NCI-H187 treated with DMSO at 0.1 percent for 48 hours (cell line): ENCODE measurements at regions not wholly inside any gene's neighbourhood (a gene's known extent, or its start where the extent isn't known, plus 50 kb on each side); places are given as distances from the start of the nearest gene placed in this dataset.

Experiments used
- DNase-seq: peaks from one replicate; lab custom pipeline; 2025; lab: John Stamatoyannopoulos, UW

DNA sequence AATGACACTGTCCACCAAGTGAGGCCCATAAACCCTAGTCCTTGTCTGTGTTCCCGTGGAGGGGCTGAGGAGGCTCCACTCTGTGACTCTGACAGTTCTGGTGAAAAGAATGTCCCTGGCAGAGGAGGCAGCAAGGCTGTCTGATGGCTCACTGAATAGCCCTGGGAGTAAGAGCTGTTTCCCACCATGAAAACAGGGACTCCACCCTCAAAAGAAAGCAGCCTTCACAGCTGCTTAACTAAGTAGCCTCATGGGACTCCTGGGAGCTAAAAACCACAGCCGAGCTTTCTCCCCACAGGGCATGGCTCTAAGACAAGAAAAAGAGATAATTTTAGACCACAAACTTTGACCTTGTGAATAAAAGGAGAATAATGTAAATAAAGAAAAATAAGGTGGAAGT lies 135.1 kb upstream of the FRY start:
- no peak for DNase-seq

DNA sequence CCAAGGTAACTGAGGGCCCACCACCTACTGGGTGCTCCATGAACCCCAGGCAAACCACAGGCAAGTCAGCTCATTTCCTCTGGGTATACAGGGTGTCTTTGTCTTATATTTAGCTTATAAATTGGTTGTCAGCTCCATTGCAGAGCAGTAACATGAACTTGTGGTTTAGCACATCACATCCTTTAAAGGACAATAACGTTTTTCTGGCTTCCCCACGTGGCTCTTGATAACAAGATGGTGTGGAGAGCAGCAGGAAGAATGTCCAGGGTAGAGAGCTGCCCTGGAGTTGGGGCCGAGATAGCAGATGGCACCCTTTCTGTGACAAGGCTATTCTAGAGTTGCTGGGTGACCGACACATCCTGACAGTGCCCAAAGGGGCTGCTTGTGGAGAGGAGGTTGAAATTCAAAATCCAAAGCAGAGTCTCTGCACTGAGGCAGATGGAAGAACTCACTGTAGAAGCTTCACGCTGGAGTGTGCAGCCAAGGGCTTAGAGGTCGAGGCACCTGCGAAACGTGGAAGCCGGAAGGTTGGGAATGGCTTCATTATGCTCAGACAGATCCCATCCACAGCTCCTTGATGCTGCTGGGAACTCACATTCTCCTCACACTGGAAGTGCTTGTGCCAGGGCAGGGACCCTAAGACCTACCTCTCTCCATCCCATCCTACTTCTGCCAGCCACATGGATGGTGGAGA lies 133.0 kb upstream of the FRY start:
- no peak for DNase-seq

DNA sequence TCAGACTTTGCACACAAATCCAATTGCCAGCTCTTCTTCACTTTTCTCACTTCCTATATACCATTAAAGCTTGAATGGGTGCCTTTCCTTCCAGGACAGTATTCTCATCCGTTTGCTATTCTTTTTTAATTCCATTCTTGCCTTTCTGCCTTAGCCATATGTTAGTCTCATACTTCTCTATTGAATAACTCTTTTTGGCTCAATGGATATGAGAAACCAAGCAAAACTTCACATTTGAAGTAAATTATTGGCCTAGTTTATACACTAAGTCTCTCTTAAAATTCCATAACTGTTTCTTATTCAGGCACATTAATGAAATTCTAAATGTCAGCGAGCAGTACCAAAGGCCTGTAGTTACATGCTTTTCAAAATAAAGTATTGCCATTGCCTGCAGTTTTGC lies 129.6 kb upstream of the FRY start:
- DNase-seq = no peak

DNA sequence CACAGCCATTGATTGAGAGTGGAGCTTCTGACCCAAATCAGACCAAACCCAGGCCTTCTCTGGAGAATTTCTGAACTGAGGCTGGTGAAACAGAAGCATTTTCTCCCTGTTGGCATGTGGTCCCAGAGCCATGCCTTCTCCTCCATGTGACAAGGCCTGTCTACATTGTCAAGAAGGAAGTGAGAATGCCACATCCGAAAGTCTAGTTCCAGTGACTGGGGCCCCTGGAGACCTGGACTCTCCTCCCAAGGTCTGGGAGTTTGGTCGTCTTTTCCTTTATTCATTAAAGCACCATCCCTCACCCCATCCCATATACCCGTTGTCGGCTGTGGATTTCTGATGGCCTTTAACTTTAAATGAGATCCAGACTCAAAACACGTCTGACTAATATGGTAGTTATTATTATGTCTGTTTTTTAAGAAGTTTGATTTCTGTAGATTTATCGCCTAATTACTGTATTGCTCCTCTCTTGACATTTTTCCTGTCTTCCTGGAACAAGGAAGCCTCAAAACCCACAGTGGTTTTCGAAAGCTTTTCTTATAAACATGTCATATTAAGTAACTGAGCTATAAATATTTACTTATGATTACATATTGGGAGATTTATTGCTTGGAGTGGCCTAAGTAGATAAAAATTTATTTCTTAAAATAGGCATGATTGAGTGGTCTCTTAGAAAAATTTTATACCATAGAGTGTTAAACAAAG lies 128.3 kb upstream of the FRY start:
- no peak for DNase-seq

DNA sequence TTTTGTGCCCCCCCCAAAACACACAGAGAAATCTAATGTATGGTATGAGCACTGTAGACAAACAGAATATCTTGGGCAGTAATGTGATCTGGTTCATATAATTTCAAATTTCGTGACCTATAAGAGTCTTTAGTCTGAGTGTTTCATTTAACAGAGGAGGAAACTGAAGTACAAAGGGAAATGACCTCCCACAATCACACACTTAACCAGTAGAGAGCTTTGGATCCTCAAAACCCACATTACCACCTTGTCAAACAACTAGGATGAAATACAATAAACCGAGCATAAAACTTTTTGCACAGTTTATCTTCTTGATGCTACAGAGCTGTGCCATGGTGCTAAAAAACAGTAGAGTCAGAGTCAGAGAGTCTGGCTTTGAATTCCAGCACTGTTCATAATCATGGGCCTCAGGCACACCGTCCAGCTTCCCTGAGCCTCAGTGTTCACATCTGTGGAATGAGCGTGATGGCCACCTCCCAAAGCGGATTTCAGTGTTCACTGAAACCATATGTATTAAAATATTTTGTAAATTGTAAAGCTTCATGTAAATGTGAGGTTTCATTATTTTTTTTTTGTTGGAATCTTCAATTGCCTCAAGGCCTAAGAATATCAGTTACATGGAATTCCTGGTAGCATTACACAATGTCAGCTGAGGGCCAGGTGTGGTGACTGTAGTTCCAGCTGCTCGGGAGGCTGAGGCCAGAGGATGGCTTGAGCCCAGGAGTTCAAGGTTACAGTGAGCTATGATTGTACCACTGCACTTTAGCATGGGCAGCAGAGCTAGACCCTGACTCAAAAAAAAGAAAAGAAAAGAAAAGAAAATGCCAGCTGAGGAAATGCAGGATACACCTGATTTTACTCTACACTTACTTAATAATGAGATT lies 126.4 kb upstream of the FRY start:
- DNase-seq = no peak

DNA sequence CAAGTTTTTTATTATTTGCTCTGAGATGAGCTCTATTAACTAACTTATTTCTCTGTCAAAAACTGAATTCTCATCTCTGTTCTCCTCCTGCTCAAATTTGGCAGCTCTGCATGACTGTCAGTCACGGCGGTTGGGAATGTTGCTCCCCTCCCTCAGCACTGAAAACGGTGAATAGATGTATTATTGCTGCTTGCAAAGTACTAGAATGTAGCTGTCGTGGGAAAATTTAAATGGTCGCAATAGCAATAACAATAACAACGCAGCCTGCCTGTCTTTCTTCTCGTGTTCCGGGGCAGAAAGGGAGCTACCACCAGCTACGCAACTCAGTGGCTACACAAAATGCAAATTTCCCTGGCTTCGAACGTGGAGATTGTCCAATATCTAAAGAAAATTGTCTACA lies 125.6 kb upstream of the FRY start:
- no peak for DNase-seq

DNA sequence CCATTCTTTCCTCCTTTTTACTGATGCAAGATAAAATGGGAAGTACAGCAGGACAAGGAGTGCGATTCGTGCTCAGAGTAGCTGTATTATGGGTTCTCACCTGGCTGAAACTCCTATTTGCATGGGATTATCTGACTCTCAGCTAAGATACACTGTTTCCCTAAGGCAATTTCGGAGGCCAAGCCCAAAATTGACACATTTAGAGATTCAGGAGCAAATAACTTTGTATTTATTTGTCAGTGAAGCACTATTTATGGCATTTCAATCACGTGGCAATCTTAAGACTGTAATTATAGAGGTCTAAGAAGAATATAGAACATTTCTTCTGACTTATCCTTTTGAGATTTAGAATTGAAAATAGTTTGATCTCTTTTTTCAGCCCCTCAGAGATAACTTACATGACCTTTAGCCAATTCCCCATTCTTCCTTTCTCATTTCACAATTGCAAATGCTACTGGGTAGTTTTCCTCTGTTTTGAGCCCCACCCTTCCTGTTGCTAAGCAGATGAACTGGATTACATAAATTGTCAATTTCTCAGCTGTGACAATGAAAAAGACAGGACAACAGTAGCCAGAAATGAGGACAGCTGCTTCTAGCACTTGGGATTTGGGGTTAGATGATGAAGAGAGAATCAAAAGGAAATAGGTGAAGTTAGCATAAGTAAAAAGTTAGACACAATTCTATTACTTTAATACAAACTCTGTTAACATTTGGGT lies 122.7 kb upstream of the FRY start:
- DNase-seq = no peak

DNA sequence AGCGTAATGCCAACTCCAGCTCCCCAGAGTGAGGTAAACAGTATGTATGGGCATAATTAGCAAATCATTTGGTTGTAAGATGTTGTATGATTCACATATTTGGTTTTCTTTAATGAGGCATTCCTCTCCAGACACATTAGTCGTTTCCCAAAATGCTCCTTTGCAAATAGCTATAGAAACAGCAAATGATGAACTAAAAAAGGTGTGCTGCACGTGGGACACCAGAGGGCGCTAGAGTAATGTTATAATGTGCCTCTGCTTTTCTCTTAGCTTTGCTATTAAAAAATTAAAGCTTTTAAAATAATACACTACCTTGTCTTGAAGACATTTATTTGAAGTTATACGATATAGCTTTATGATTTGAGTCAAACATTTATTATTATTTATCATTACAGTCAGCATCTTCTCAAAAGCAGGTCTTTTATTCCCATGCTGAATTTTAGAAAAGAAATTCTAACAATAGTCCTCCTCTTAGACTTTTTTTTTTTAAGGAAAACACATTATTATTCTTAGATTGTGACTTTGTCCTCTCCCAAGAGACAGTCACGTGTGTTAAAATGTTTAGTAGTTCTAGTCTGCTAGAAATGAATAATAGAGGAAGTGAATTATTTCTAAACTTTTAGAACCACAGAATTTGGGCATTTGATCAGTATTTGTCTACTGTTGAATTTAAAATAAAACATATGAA lies 121.6 kb upstream of the FRY start:
- peak; percentile 9 for DNase-seq

DNA sequence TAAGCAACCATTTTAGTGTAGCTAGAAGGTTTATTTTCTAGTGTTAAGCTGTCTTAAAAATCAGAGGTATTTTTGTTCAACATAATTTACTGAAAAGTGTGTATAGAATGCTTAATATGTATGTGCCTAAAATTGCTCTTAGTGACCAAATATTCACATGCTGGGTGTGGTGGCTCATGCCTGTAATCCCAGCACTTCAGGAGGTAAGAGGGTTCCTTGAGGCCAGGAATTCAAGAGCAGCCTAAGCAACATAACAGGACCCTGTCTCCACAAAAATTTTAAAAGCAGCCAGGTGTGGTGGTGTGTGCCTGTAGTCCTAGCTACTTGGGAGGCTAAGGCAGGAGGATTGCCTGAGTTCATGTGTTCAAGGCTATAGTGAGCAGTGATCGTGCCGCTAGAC lies 120.9 kb upstream of the FRY start:
- DNase-seq = no peak

DNA sequence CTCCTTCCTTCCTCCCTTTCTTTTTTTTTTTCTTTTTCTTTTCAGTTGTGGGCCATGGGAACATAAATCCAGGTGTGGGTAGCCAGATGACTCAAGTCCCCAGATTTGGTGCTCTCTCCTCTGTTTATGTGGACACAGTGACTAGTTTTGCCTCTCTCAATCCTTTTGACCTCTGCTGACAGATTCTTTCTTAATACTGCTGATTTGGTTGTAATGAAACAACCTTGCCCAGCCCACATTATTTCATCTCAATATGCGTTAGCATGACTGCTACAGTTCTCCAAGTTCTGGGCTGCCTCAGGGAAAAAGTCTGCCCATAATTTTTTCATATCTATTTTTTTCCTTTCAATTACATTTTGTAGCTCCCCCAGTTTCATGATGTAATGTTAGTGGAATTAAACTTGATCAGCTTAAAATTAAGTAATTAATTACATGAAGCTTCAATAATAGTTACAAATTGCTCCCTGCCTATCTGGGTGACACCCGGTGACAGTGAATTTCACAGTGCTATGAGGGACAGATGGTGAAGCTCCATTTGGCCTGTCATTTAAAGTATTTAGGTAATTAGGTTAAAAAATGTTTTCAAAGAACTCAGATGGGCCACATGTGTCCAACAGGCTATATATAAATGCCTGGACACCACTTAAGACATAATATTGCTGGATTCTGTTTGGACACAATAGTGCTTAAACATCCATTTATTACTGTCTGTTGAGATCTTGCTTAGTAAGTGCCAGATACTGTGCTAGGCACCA lies 118.8 kb upstream of the FRY start:
- DNase-seq = no peak

DNA sequence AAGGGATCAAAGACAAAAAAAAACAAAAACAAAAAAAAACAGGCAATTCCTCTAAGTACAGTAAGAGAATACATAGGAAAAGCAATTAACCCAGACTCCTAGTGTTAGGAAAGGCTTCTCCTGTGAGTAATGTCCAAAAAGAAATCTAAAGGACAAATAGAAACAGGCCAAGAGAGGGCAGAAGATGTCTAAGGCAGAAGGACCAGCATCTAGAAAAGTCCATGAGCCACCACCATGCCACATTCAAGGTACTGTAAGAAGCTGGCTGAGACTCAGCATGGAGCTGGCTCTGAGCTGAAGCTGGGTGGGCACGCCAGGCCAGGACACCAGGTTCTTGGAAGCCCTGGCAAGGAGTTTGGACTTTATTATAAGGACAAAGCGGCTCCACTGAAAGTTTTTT lies 118.1 kb upstream of the FRY start:
- DNase-seq = no peak

DNA sequence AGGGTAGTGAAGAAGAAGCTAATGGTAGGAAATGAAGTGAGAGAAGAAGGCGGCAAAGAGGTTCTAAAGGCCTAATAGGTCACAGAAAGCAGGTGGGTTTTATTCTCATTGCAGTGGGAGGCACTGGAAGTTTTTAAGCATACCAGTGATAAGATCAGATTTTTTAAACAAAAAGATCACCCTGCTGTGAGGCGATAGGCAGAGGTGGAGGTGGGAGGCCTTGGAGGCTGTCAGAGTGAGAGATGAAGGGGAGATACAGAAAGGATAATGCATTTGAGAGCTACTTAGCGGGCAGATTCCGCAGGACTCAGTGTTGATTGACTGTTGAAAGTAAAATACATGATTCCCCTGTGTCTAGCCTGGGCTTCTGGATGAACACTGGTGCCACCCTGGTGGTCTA lies 116.7 kb upstream of the FRY start:
- no peak for DNase-seq

DNA sequence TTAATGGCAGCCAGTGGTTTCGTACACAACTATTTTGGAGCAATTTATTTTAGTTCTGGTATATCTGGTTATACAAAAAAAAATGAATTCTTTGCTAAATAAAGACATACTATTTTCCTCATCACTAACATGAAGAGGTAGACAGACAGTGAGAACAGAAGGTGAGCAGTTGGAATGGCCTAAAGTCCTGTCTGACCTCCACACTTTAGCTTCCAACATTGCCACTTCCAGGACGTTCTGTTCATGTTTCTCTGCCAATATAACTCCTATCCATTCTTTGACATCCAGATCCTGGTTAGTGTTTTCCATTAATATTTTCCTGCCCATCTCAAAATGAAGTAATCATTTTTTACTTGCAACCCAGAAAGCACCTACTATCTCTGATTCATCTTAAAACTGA lies 112.9 kb upstream of the FRY start:
- no peak for DNase-seq

DNA sequence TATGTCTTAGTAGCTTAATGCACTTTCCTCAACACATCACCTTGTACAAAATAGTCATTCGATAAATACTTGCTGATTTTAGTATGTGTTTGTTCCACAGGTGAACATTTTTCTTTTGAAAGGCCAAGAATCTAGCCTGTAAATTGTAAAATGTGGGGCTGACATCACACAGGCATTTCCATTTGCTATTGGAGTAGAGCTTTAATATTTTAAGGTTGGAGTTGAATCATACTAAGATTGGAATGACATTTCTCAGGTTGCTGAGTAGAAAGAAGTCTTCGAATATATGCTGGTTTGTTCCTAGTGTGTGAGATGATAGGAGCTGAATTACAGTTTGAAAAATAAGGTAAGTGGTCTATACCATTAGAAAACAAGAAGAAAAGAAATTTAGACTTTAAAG lies 112.3 kb upstream of the FRY start:
- no peak for DNase-seq

DNA sequence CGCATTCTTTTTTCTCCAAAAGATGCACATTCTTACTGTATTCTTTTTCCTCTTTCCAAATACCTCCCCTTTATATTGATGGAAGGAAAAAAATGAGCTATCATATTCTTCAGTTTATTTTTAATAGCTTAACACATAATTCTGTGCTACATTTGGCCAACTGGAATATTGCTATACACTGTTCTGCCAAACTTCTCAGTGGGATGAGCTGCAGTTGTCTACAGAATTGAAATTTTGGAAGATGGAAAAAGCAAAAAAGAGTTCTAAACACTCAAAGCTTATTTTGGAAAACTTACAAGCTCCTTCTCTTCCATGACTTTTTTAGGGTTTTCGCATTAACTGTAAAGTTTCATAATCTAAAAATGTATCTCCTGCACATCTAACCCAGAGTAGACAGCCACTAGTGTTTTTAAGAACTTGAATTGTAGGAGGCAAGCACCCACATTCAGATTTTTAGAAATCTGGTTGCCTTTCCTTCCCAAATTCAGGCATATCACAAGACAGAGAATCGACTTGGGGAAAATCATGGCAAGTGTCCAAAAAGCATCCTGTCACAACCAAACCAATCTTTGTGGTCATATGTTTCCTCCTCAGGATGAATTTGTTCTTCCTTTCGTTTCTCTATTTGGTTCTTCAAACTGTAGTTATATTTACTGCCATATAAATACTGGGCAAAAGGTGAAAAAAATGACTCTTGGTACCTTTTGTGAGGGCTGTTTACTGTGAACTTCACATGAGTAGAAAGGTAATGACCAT lies 111.4 kb upstream of the FRY start:
- no peak for DNase-seq

DNA sequence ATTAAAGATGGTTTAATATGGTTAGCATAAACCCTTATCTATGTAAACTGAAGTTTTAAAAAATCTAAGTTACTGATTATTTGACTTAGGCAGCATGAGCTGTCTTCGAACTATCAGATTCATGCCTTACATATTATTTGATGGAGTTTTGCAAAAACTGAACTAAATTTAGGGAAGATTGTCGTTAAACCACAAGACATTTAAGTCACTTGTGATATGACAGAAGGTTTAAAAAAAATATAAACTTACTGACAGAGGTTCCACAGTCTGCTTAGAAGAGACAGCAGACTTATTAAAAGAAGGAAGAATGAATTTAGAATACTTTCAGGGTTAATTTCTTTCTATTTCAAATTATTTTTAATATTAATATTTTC lies 110.9 kb upstream of the FRY start:
- DNase-seq = no peak

DNA sequence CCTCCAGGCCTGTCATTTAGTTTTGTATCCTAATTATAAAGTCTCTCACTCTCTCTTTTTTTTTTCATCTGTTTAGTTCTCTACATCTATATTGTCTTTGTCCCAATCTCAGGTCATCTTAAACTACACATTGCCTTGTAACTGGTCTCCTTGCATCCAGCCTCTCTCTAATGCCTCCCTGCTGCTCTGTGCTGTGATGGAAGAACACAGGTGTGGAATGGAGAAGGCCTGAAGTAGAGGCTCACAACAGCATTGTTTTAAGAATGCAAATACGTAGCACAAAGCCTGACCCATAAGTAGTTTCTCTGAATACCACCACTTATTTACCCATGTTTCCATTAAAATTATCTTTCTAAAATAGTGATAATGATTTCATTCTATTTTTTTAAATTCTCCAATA lies 108.8 kb upstream of the FRY start:
- no peak for DNase-seq

DNA sequence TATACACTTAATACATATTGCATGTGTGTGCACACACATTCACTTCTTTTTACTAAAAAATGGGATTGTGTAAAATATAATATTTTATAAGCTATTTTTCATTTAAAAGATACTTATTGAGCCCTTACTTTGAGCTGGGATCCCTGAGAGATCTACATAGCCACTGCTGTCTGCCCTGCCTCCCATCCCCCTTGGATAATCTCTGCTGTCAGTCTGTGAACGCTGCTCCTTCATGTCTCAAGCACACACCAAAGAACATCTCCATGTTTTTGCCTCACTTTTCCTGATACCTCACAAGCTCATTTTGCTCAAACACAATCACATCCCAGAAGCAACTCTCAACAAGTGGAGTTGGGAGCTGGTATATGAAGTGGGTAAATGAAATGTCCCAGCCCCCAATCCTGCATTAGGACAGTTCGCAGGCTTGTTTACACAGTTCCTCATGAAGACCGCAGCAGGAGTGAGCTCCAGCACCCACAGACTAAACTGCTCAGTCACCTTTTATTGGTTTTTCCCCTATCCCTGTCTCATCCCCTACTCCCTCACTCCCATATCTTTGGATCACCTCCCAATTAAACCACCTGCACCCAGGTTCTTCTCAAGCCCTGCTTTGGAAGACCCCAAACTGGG lies 108.3 kb upstream of the FRY start:
- no peak for DNase-seq

DNA sequence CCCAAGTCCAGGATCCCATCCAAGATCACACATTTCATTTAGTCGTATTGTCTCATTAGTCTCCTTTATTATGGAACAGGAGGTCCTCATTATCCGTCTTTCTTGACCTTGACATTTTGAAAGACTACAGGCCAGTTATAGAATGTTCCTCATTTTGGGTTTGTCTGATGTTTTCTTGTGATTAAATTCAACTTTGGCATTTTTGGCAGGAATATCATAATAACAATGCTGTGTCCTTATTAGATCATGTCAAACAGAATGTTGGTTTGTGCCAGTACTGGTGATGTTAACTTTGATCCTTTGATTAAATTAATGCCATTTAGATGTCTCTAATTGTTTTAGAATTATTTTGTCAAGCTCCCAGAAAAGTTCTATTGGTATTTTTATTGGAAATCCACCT lies 106.5 kb upstream of the FRY start:
- DNase-seq = no peak

DNA sequence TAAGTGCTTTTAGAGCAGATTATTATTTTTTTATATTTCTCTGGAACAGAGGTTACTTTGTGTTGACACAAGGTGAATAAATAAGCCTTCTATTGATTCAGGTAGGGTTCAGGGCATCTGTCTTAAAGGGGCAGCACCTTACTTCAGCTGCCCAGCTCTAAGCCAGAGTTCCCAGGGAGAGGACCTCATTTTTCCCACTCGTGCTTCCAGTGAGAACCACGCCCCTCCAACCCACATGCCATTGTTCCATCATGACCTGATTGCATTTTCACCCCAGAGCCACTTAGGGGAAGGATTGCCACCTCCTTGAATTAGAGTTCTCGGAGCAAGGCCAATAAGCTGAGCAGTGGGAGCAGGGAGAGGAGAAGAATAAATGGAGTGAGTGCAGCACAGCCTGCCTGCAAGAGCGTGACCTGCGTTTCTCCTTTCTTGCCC lies 104.3 kb upstream of the FRY start:
- DNase-seq = no peak
